ENCODE measurements at regions not wholly inside any gene's neighbourhood (a gene's known extent, or its start where the extent isn't known, plus 50 kb on each side); places are given as distances from the start of the nearest gene placed in this dataset.
"Not testable (repeated sequence)": the region's sequence is repeated elsewhere in the genome, so short reads cannot be mapped to it uniquely, and the experiment has no call there.

DNA sequence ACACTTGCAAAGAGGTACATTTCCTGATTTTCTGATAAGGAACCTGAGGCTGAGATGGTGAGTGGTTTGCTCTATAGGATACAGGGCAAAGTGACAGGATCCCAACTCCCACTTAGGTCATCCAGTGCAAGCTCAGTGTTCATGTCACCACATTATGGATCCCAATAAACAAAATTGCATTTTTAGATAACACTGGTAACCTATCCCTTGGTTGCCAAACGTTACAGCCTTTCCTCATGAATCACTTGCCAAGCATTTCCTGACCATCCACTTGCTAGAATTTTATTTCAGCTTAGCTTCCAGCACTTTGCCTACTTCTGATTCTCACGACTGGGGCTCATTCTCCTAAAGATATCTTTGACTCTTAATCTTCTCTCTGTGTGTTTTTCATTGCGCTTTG lies 131.4 kb upstream of the ODAD2 start:
- no peak for DNase-seq (ENCODE audit: low read depth)

DNA sequence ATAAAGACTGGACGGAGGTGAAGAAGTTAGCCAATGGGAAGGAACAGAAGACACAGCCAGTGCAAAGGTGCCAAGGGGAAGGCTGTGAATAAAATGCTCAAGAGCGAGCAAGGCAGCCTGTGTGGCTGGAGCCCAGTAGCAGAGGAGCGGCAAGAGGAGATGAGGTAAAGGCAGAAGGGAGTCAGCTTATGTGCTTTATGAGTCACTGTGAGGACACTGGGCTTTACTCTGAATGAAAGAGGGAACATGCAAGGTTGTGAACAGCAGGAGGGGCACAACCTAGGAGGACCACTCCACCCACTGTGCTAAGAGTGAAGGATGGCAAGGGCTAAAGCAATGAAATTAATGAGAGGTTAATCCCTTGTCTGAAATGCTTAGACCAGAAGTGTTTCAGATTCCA lies 129.0 kb upstream of the ODAD2 start:
- DNase-seq (ENCODE audit: low read depth): no peak

DNA sequence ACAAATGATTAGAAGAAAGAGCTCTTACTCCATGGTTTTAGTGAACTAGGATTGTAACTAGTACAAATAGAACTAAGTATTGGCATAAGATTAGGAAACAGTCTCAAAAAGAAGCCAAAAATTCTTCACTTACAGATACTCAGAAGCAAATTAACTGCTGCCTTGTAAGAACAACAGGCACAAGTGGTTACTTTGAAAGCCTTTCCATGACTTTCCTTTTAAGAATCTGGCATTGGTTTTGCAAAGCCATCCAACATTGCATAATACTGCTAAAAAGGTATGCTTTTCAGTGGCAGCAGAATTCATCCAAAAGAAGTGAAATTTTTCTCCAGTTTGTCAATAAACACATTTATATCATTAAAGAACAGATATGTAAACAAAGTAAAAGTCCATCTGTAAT lies 126.8 kb upstream of the ODAD2 start:
- no peak for DNase-seq (ENCODE audit: low read depth)

DNA sequence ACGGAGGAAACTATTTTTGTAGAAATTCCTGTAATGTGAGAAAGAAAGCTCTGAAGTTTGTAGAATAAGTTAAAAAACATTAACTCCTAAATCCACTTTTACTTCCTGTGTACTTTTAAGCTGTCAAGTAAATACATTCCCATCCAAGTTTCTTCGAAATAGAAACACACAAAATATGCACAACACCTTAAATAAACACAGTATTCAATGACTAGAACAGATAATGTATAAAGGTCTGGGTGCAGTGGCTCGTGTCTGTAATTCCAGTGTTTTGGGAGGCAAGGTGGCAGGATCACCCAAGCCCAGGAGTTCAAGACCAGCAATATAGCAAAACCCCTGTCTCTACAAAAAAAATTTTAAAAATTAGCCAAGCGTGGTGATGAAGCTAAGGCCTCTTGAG lies 121.9 kb upstream of the ODAD2 start:
- no peak for DNase-seq (ENCODE audit: low read depth)

DNA sequence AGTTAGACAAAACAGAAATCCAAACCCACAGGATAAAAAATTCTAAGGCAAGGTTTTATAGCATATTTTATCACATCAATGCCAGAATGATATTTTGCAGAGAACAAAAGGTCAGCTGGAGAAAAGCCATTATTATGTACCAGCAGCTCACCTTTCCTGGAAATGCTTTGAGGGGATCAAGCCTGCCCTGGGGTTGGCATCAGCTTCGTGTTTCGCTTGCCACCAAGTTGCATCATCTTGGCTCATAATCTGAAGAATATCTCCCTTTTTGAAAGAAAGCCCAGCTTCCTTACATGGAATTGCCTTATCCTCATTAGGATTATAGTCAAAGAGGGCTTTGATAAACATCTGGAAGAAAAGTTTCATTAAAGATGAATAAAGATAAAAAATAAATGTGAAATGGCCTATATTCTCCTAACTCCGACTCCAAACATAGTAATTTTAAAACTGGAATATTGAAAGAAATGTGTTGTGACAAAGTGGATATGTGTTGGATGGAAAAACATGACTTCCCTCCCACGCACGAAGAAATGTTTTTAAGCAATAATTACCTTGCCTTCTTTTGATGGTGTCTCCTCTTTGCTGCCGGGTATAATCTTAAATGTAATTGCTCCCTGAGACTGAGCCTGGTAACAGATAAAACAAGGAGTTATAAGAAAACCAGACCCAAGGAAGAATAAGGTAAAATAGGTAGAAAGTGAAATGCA lies 121.3 kb upstream of the ODAD2 start:
- DNase-seq (ENCODE audit: low read depth): no peak

DNA sequence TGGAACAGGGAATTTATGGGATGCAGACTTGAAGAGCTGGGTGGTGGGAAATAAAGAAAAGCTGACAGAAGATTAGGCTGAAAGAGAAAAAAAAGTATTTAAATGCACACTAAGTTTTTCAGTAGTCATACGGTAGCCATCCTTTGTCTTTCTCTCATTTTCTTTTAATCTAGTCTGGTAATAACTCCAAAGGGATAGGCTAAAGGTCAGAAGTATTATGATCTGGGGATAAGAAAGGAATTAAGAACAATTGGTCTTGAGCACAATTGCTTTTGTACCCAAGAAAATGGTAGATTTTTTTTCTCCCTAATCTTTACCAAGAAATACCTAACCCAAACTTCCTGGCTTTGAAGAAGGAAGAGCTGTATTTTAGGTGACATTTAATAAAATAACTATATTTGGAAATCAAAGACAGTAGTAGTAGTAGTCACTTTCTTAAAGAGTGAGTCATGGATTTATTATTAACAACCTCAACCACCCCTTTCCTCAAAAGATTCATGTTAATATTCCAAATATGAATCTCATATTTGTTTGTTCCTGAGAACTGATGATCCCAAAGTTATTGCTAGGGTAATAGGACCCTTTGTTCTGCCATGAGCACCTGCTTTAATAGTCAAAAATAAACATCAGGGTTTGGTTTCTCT lies 120.2 kb upstream of the ODAD2 start:
- DNase-seq (ENCODE audit: low read depth): no peak

DNA sequence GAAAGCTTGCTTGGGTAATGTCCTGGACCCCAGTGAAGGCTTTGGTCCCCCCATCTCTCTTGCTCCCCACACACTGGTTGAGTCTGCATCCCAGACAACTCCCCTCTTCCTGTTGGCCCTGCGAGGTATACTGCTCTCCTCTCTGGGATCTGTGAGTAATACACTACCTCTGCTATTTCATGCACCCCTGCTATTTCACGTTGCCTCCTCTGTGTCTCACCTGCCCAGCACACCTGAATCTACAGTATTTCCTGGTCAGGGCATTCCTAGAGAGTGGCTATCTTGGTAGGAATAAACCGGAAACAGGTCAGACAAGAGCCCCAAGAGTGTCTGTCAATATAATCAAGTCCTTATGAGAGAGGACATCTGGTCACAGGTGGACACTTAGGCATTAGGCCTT lies 114.3 kb upstream of the ODAD2 start:
- no peak for DNase-seq (ENCODE audit: low read depth)

DNA sequence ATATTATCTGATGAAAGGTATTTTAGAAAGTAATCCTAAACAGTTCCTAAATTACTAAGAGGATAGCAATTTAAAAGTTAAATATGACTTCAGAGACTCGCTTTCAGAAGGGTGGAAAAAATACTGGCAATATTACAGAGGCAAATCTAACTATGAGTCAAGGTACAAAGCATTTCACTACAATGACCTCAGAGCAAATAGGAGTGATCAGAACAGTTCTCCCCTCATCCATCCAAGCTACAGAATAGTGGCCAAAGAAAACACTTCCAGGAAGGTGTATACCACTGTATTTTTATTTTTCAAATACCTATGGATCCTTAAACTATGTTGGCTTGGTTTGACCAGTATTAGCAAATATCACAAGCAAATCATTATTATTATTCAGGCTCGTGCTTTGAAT lies 112.8 kb upstream of the ODAD2 start:
- no peak for DNase-seq (ENCODE audit: low read depth)

DNA sequence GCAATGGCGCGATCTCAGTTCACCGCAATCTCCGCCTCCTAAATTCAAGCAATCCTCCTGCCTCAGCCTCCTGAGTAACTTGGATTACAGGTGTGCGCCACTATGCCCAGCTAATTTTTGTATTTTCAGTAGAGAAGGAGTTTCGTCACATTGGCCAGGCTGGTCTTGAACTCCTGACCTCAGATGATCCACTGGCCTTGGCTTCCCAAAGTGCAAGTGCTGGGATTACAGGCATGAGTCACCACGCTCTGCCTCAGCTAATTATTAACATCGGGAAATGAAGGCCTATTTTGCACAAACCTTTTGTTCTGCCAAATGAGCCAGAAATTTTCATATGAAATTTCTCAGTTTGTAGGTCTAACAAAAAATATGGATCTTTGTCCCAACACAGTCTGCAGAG lies 106.7 kb upstream of the ODAD2 start:
- no peak for DNase-seq (ENCODE audit: low read depth)

DNA sequence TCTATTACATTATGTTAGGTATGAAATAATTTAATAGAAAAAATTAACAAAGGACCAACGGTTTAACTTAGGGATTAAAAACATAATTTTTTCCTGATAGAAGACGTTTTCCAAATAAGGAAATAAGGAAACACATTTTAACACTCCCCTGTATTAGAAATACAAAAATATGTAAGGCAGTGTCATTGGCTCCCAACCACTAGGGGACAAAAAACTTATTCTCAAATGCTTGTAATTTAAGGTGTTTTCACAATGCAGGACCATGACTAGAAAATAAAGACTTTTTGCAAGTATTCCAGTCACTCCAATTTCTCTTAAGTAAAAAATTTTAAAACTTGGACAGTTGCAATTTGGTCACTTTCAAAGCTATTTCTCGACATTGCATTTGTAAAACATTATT lies 98.8 kb upstream of the ODAD2 start:
- no peak for DNase-seq (ENCODE audit: low read depth)

DNA sequence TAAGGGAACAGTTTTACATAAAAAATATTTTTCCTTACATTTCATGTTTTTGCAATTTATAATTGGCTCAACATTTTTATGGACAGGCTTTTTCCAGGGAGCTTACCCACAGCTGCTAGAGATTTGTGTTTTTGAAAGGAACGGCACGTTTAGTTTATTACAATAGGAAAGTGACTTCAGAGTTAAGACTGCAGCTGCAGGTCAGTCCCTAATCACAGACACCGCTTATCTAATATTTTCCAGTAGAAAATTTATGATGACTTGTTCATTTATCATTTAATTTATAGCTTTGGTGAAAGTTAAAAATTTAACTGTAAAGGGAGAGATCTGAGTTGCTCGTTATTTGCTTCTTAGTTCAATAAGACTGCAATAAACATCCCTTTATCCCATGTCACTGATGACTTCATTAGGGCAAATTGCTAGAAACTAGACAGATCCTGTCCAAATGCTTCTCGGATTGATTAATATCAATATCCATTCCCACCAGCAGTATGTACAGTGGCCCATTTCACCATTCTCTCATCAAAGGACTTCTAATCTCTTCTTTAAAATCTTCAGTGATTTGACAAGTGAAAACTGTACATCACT lies 97.0 kb upstream of the ODAD2 start:
- no peak for DNase-seq (ENCODE audit: low read depth)

DNA sequence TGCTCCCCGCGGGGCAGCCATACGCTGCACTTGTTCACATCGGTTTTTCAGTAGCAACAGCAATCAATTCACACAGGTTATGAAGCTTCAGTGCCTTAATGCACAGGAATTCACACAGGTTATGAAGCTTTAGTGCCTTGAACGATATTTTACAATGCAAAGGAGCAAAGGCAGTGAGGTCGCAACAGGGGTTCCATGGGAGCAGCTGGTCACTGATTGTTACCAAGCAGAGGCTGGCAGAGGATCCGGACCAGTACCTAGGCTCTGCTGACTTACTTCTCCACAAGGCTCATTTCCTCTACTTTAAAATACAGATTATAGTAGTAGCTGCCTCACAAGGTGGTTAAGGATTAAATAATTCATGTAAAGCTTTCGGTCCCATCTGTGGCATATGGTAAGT lies 95.2 kb upstream of the ODAD2 start:
- no peak for DNase-seq (ENCODE audit: low read depth)

DNA sequence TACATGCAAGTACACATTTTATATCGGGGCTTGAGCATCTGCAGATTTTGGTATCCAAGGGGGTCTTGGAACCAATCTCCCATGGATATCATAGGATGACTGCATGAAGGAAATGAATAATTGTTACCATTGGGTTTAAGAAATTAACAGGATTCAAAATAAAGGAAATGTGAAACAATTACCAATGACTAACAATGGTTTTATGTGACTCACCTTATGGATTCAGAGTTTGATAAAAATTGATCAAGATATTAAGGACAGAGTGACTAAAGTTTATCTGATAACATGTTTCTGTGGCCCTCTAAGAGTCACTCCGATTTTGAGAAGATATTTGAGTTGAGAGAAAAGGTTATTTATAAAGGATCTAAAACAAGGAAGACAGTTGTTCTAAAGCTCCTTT lies 93.0 kb upstream of the ODAD2 start:
- DNase-seq (ENCODE audit: low read depth): no peak

DNA sequence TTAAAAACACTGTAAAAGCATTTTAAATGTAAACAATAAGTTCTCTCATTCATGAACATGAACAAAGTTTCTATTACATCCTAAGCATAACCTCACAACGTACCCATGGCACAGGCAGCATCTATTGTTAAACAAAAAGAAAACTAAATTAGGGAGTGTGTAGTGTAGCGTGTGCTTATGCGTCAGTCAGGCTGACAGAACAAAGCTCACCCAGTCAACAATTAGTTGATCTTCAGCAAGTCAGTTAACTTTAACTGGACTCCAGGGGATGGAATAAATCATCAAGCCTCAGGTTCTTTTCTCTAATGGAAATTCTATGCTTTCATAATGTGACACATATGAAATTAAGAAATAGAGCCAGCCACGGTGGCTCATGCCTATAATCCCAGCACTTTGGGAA lies 91.6 kb upstream of the ODAD2 start:
- DNase-seq (ENCODE audit: low read depth): no peak

DNA sequence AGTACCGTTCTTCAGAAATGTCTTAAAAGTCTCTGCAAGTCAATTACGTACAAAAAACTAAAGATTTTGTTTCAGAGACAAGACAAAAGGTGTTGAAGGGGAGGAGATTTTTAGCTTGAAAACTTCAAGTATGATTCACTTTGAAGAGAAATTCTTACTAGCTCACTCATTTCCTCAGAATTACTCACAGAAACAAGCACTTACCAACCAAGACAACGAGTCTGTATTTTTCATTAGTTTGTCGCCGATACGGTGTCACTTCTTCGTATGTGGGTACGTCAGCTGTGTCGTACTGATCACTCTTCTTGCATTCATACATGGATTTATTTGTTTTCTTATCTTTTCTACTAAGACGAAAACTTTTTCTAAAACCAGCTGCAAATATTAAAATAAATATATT lies 90.6 kb upstream of the ODAD2 start:
- no peak for DNase-seq (ENCODE audit: low read depth)

DNA sequence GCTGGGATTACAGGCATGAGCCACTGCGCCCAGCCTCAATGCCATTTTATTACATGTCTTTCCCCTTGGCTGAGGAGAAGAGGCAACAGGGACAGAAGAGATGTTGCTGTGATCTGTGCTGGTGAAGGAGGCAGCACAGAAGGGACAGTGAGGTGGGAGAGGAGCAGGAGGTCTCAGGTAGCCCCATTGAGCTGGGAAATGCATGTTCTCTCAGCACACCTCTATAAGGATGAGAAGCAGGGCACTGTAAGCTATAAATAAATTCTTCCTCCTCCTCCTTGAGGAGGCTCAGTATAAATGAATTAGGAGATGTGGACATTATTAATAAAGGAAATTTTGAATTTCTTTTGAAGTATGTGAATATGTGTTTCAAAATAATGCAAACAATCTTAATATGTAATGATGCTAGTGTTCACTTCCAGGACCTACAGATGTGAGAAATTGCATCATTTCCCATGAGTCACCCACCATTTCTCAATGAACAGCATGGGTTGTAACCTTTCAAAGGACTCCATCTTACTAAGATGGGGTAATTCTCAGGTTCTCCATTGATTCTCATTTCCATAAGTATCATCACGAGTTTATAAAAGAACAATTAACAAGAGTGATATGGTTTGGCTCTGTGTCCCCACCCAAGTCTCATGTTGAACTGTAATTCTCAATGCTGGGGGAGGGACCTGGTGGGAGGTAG lies 88.9 kb upstream of the ODAD2 start:
- DNase-seq (ENCODE audit: low read depth): no peak

DNA sequence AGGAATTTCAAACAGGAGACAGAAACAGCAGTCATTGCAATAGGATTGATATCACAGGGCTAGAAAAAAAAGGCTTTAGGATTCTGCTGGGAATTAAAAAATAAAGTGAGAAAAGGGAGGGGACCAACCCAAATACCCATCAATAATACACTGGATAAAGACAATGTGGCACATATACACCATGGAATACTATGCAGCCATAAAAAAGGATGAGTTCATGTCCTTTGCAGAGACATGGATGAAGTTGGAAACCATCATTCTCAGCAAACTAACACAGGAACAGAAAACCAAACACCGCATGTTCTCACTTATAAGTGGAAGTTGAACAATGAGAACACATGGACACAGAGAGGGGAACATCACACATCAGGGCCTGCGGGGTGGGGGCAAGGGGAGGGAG lies 86.9 kb upstream of the ODAD2 start:
- DNase-seq (ENCODE audit: low read depth): not testable (repeated sequence)

DNA sequence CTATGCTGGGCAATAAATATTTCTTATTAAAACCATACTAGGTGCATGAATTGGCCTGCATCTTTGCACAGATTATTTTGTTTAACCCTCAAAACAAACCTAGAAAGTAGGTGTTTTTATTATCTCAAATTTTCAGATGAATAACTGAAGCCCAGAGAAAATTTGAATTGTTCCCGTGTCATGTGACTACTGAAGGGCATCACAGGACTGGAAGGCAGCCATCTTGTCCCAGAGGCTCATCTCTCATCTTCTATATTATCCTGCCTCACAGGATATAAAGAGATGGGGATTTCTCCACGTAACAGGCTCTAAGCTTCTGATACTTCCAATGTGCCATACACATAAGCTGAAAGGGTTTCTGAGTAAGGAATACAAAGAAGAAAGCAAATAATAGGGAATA lies 84.0 kb upstream of the ODAD2 start:
- DNase-seq (ENCODE audit: low read depth): no peak

DNA sequence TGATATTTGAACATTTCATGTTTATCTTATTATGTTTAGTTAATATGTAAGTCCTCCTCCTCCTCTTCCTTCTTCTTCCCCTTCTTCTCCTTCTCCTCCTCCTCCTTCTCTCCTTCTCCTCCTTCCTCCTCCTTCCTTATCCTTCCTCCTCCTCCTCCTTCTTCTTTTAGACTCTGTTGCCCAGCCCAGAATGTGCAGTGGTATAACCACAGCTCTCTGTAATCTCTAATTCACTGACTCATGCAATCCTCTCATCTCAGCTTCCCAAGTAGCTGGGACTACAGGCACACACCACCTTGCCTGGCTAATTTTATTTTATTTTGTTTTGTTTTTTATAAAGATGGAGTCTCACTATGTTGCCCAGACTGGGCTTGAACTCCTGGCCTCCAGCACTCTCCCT lies 83.4 kb upstream of the ODAD2 start:
- DNase-seq (ENCODE audit: low read depth): no peak

DNA sequence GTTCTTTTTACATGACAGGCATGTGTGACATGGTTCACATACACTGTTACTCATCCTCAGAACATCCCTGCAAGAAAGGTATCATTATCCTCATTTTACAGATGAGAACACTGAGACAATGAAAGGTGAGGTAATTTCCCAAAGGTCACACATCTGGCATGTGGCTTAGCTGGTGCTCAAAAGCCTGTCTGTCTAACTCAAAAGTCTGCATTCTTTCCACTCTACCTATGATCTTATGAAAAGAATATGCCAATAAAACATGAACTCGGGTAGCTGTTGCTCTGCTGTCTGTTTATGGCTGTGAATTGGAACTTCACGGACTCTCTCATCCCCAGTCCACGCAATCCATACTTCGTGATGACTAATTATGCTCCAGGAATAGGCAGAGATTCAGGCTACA lies 79.0 kb upstream of the ODAD2 start:
- no peak for DNase-seq (ENCODE audit: low read depth)

DNA sequence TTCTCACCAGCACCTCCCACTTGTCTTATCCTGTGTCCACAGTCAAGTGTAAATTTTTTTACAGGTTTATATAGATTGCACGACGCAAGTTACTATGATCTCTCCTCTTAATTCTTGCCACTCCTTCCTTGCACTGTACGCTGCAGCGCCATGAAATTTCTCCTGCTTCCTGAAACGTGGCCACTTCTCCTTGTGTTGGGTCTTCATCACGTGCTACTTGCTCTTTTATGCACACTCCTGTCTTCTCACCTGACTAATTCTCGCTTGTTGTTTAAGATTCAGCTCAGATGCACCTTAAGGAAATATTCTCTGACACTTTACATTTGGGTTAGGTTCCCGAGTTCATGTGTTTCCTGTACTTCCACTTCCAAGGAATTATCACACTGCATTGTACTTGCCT lies 76.5 kb upstream of the ODAD2 start:
- no peak for DNase-seq (ENCODE audit: low read depth)

DNA sequence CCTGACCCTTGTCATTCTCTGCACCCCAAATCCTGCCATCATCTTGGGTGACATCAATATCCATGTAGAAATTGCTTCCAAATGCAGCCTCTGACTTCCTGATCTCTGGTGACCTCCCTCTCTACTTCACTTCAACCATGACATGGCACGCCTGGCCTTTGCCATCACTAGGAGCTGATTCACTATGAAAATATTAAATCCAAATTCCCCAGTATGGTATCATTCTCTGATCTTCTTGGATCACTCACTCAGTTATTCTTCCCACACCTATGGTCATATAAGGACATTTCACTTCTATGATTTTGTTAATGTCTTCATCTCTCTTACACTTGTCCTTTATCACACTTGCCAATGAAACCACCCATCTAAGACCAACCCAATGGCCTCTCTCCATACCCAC lies 73.7 kb upstream of the ODAD2 start:
- DNase-seq (ENCODE audit: low read depth): no peak

DNA sequence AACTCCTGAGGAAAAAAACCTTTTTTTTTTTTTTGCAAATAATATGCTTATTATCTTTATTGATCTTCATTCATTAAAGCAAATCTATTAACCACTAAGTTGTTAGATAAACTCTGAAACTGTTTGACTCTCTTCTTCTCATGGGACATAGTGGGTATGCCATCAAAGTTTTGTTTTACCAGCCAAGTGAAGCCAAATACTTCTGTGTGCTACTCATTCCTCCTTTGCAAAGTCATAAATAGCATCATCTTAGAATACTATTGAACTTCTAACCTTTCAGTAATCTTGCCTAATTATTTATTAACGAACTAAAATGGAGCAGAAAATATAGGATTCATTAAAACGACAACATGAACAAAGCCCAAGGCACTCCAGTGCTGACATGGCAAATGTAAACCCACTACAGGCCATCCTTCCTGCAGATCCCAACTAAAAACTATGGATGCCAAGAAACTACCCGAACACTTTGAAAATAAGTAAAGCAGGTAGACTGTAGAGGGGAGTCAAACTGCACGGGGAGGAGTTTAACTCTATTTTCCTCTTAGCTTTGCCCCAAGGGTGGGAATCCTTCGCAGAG lies 61.2 kb upstream of the ODAD2 start:
- no peak for DNase-seq (ENCODE audit: low read depth)
